ENCODE measurements at regions not wholly inside any gene's neighbourhood (a gene's known extent, or its start where the extent isn't known, plus 50 kb on each side); places are given as distances from the start of the nearest gene placed in this dataset.

DNA sequence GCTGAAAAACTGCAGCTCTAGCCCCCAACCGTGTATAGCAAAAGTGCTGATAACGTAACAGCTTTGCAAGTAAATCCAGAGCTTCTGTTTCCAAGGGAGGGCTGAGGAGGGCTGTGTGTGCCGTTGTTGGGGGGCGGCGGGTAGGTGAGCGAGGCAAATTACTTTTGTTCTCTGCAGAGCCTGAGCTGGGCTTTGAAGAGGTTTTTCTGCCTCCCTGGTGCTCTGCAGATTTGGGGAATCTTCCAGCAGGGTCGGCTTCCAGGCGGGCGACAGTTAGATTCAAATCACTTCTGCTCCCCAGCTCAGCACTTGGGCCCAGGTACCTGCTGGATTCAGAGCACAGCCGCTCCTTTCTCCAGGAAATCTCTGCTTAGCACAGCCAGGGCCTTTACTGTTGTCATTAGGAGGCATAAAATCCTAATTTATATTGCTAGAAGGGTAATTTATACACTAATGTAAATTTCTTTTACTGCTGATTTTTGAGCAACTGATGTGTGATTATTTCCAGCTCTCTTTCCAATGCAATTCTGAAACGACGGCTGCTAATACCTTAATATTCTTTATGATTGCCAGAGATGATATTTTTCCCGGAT lies 442.4 kb downstream of the TYW1 start:
- TF ChIP-seq, protein P1, sequence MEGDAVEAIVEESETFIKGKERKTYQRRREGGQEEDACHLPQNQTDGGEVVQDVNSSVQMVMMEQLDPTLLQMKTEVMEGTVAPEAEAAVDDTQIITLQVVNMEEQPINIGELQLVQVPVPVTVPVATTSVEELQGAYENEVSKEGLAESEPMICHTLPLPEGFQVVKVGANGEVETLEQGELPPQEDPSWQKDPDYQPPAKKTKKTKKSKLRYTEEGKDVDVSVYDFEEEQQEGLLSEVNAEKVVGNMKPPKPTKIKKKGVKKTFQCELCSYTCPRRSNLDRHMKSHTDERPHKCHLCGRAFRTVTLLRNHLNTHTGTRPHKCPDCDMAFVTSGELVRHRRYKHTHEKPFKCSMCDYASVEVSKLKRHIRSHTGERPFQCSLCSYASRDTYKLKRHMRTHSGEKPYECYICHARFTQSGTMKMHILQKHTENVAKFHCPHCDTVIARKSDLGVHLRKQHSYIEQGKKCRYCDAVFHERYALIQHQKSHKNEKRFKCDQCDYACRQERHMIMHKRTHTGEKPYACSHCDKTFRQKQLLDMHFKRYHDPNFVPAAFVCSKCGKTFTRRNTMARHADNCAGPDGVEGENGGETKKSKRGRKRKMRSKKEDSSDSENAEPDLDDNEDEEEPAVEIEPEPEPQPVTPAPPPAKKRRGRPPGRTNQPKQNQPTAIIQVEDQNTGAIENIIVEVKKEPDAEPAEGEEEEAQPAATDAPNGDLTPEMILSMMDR (conservative IDR thresholded peaks at IDR 0.05), result no peak
- TF ChIP-seq ZFX (IDR thresholded peaks at IDR 0.05), result no peak

Data from C4-2B (cell line).